ENCODE measurements at regions not wholly inside any gene's neighbourhood (a gene's known extent, or its start where the extent isn't known, plus 50 kb on each side); places are given as distances from the start of the nearest gene placed in this dataset.
"Not testable (repeated sequence)": the region's sequence is repeated elsewhere in the genome, so short reads cannot be mapped to it uniquely, and the experiment has no call there.

DNA sequence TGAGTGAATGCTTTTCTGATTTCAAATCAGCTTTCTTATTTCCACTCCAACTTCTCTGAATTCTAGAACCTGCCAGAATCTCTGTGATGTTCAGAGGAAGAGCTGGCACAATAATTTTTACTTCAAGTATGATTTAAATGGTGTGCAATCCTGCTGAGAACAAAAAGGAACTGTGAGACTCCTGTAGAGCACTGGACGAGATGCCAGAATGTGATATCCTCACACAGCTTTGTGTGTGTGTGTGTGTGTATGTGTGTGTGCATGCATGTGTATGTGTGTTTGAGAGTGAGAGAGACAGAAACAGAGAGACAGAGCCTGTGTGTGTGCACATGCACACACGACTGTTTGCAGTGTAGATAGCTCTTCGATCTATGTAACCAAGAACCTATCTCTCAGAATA is 713.6 kb upstream of the ZP4 start:
- ATAC-seq = no peak
- TF ChIP-seq ZNF70 (CRISPR knock-in tag; IDR thresholded peaks at IDR 0.05) (no peak), ZC3H10 (CRISPR knock-in tag; IDR thresholded peaks at IDR 0.05) (no peak), ARNTL (CRISPR knock-in tag; IDR thresholded peaks at IDR 0.05; ENCODE audit: borderline replicate concordance, low read depth) (no peak), SNAI2 (CRISPR knock-in tag; IDR thresholded peaks at IDR 0.05) (no peak)

DNA sequence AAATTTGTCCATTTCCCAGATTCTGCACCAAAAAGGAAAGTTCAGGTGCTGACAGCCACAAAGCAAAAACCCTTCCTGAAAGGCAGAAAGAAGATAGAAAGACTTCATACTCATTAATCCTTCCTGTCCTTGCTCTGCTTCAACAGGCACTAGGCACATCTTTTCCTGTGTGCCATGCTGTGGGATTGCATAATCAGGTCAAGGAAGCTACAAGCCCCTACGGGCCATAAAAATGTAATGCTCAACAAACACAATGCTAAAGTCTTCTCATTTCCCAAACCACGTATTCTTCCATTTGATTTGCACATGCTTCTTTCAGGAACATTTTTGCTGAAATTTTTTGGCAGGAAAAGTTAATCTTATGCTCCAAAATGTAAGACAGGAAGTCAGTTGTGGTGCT is 710.9 kb upstream of the ZP4 start:
- ATAC-seq = not testable (repeated sequence)

DNA sequence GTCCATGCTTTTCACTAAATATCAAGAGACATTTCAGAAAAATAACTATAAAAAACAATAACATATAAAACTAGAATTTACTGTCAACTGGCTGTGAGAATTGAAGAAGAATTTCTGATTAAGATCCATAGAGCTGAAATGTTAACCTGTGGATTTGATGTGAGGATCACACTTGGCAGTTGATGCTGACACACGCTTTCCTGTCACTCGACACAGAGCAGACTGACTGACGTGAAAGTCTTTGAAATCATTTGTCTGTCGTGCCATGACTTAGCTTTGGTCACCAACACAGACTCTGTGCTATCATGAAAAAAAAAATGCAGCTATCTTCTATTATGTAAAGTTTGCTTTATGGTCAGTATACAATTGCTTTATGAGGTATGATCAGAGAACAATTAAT is 706.0 kb upstream of the ZP4 start:
- TF ChIP-seq, protein P1, sequence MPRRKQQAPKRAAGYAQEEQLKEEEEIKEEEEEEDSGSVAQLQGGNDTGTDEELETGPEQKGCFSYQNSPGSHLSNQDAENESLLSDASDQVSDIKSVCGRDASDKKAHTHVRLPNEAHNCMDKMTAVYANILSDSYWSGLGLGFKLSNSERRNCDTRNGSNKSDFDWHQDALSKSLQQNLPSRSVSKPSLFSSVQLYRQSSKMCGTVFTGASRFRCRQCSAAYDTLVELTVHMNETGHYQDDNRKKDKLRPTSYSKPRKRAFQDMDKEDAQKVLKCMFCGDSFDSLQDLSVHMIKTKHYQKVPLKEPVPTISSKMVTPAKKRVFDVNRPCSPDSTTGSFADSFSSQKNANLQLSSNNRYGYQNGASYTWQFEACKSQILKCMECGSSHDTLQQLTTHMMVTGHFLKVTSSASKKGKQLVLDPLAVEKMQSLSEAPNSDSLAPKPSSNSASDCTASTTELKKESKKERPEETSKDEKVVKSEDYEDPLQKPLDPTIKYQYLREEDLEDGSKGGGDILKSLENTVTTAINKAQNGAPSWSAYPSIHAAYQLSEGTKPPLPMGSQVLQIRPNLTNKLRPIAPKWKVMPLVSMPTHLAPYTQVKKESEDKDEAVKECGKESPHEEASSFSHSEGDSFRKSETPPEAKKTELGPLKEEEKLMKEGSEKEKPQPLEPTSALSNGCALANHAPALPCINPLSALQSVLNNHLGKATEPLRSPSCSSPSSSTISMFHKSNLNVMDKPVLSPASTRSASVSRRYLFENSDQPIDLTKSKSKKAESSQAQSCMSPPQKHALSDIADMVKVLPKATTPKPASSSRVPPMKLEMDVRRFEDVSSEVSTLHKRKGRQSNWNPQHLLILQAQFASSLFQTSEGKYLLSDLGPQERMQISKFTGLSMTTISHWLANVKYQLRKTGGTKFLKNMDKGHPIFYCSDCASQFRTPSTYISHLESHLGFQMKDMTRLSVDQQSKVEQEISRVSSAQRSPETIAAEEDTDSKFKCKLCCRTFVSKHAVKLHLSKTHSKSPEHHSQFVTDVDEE (CRISPR knock-in tag; IDR thresholded peaks at IDR 0.05) = no peak
- TF ChIP-seq OSR1 (CRISPR knock-in tag; IDR thresholded peaks at IDR 0.05) = no peak
- no peak for TF ChIP-seq ZNF70 (CRISPR knock-in tag; IDR thresholded peaks at IDR 0.05)
- no peak for TF ChIP-seq ZC3H10 (CRISPR knock-in tag; IDR thresholded peaks at IDR 0.05)
- no peak for TF ChIP-seq ZFP3 (CRISPR knock-in tag; IDR thresholded peaks at IDR 0.05)
- TF ChIP-seq RARB (CRISPR knock-in tag; IDR thresholded peaks at IDR 0.05) = no peak
- no peak for TF ChIP-seq SNAI2 (CRISPR knock-in tag; IDR thresholded peaks at IDR 0.05)
- no peak for TF ChIP-seq CSDC2 (CRISPR knock-in tag; IDR thresholded peaks at IDR 0.05)
- no peak for TF ChIP-seq BACH2 (CRISPR knock-in tag; IDR thresholded peaks at IDR 0.05; ENCODE audit: borderline replicate concordance)
- TF ChIP-seq TCF4 (CRISPR knock-in tag; IDR thresholded peaks at IDR 0.05; ENCODE audit: borderline replicate concordance) = no peak
- TF ChIP-seq, protein P2, sequence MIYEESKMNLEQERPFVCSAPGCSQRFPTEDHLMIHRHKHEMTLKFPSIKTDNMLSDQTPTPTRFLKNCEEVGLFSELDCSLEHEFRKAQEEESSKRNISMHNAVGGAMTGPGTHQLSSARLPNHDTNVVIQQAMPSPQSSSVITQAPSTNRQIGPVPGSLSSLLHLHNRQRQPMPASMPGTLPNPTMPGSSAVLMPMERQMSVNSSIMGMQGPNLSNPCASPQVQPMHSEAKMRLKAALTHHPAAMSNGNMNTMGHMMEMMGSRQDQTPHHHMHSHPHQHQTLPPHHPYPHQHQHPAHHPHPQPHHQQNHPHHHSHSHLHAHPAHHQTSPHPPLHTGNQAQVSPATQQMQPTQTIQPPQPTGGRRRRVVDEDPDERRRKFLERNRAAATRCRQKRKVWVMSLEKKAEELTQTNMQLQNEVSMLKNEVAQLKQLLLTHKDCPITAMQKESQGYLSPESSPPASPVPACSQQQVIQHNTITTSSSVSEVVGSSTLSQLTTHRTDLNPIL (CRISPR knock-in tag; IDR thresholded peaks at IDR 0.05; ENCODE audit: low read depth) = no peak
- TF ChIP-seq, protein P3, sequence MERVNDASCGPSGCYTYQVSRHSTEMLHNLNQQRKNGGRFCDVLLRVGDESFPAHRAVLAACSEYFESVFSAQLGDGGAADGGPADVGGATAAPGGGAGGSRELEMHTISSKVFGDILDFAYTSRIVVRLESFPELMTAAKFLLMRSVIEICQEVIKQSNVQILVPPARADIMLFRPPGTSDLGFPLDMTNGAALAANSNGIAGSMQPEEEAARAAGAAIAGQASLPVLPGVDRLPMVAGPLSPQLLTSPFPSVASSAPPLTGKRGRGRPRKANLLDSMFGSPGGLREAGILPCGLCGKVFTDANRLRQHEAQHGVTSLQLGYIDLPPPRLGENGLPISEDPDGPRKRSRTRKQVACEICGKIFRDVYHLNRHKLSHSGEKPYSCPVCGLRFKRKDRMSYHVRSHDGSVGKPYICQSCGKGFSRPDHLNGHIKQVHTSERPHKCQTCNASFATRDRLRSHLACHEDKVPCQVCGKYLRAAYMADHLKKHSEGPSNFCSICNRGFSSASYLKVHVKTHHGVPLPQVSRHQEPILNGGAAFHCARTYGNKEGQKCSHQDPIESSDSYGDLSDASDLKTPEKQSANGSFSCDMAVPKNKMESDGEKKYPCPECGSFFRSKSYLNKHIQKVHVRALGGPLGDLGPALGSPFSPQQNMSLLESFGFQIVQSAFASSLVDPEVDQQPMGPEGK (CRISPR knock-in tag; IDR thresholded peaks at IDR 0.05; ENCODE audit: borderline replicate concordance) = no peak
- TF ChIP-seq, protein P4, sequence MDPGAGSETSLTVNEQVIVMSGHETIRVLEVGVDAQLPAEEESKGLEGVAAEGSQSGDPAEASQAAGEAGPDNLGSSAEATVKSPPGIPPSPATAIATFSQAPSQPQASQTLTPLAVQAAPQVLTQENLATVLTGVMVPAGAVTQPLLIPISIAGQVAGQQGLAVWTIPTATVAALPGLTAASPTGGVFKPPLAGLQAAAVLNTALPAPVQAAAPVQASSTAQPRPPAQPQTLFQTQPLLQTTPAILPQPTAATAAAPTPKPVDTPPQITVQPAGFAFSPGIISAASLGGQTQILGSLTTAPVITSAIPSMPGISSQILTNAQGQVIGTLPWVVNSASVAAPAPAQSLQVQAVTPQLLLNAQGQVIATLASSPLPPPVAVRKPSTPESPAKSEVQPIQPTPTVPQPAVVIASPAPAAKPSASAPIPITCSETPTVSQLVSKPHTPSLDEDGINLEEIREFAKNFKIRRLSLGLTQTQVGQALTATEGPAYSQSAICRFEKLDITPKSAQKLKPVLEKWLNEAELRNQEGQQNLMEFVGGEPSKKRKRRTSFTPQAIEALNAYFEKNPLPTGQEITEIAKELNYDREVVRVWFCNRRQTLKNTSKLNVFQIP (CRISPR knock-in tag; IDR thresholded peaks at IDR 0.05; ENCODE audit: borderline replicate concordance, low read depth) = no peak
- TF ChIP-seq ARNTL (CRISPR knock-in tag; IDR thresholded peaks at IDR 0.05; ENCODE audit: borderline replicate concordance, low read depth) = no peak
- TF ChIP-seq, protein P5, sequence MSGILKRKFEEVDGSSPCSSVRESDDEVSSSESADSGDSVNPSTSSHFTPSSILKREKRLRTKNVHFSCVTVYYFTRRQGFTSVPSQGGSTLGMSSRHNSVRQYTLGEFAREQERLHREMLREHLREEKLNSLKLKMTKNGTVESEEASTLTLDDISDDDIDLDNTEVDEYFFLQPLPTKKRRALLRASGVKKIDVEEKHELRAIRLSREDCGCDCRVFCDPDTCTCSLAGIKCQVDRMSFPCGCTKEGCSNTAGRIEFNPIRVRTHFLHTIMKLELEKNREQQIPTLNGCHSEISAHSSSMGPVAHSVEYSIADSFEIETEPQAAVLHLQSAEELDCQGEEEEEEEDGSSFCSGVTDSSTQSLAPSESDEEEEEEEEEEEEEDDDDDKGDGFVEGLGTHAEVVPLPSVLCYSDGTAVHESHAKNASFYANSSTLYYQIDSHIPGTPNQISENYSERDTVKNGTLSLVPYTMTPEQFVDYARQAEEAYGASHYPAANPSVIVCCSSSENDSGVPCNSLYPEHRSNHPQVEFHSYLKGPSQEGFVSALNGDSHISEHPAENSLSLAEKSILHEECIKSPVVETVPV (CRISPR knock-in tag; IDR thresholded peaks at IDR 0.05) = no peak
- TF ChIP-seq TOX (CRISPR knock-in tag; IDR thresholded peaks at IDR 0.05; ENCODE audit: borderline replicate concordance) = no peak
- no peak for ATAC-seq

DNA sequence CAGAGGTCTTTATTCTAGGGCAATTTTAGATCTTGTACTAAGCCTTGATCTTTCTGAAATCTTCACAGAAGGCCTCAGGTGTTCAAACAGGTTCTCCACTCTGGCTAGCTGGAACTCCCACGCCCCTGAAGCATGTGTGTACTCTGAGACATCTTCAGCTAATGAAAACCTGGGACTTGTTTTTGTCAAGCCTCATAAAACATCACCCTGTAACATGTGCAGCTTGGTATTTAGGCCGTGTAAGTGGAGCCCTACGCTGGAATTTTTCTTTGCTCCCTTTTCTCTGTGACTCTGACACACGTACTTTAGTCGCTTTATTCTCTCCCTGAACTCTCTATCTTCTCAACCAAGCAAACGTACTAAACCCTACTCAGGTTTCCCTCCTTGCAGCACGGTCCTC is 701.9 kb upstream of the ZP4 start:
- ATAC-seq = no peak
- TF ChIP-seq, protein P5 (CRISPR knock-in tag; IDR thresholded peaks at IDR 0.05) = no peak
- TF ChIP-seq, protein P2 (CRISPR knock-in tag; IDR thresholded peaks at IDR 0.05; ENCODE audit: low read depth) = no peak
- no peak for TF ChIP-seq GLIS3 (CRISPR knock-in tag; IDR thresholded peaks at IDR 0.05)
- TF ChIP-seq ZNF70 (CRISPR knock-in tag; IDR thresholded peaks at IDR 0.05) = no peak
- no peak for TF ChIP-seq ESRRG (CRISPR knock-in tag; IDR thresholded peaks at IDR 0.05)
- no peak for TF ChIP-seq SNAI2 (CRISPR knock-in tag; IDR thresholded peaks at IDR 0.05)
- TF ChIP-seq RARB (CRISPR knock-in tag; IDR thresholded peaks at IDR 0.05) = no peak
- TF ChIP-seq ZC3H10 (CRISPR knock-in tag; IDR thresholded peaks at IDR 0.05) = no peak
- no peak for TF ChIP-seq ARNTL (CRISPR knock-in tag; IDR thresholded peaks at IDR 0.05; ENCODE audit: borderline replicate concordance, low read depth)
- TF ChIP-seq ZFP3 (CRISPR knock-in tag; IDR thresholded peaks at IDR 0.05) = no peak
- no peak for TF ChIP-seq TOX (CRISPR knock-in tag; IDR thresholded peaks at IDR 0.05; ENCODE audit: borderline replicate concordance)
- TF ChIP-seq OSR1 (CRISPR knock-in tag; IDR thresholded peaks at IDR 0.05) = no peak

Data from SK-N-SH treated with all-trans-retinoic acid at 6 μM for 48 hours (cell line).